Stomach (tissue), 4 donors: ENCODE measurements at regions not wholly inside any gene's neighbourhood (a gene's known extent, or its start where the extent isn't known, plus 50 kb on each side); places are given as distances from the start of the nearest gene placed in this dataset.
"Not testable (repeated sequence)": the region's sequence is repeated elsewhere in the genome, so short reads cannot be mapped to it uniquely, and the experiment has no call there.

Source experiments
- CTCF ChIP-seq, 7 experiments: fragments of 450-650 bp in 4 of 7; fragments of 200-600 bp in 3 of 7; sonication (generic) in 3 of 7; IDR thresholded peaks; one replicate each; pipeline ENCODE4 v1.5.1; 2016 to 2019; ENCODE audit warnings: antibody characterized with exemption in 7 of 7, control low read depth in 2 of 7, mild to moderate bottlenecking in 1 of 7
- EP300 ChIP-seq: sonication (generic); formaldehyde crosslinking; IDR thresholded peaks from one replicate; pipeline ENCODE4 v1.6.1; 2017; ENCODE audit warnings: antibody characterized with exemption
- POLR2AphosphoS5 ChIP-seq, 3 donors: sonication (generic); formaldehyde crosslinking; IDR thresholded peaks; one replicate each; pipeline ENCODE4 v1.6.1; 2016; ENCODE audit warnings: antibody characterized with exemption in 3 of 3

DNA sequence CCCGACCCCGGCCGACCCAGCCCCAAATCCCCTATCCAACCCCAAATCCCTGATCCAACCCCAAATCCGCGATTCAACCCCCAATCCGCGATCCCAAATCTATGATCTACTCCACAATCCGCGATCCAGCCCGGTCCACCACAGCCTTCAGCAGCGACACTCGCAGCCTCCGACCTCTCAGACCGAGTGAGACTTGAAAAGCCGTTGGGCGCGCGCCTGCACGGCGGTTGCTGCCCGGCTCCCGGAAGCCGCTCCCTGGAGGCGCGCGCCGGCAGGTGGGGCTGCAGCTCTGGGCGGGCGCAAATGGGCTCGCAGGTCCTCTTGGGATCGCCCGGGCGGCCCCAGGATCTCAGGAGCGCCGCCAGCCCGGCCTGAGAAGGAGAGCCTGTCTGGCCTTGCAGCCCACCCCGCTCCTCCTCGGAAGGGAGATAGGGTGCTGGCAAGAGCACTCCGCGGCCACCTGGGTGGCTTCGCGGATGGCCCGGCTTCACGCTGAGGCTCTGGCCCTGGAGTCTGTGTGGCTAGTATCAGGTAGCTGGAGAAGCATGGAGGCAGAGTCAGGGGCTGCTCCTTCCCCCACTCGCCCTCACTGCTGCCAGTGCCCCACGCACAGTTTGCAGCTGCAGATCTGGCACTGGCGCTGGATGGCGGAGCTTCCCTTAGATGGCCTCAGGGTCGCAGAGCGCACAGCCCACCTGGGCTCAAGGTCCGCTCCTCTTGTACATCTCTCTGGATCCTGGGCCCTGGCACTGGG, 533.4 kb upstream of the DEFB115 start:
- peak in 1 of 7 experiments; percentile 10 for TF ChIP-seq CTCF (IDR thresholded peaks at IDR 0.05)
- TF ChIP-seq POLR2AphosphoS5 (IDR thresholded peaks at IDR 0.05); EP300: not testable (repeated sequence)
